PC-3 (cell line): ENCODE measurements at regions not wholly inside any gene's neighbourhood (a gene's known extent, or its start where the extent isn't known, plus 50 kb on each side); places are given as distances from the start of the nearest gene placed in this dataset.
A peak's percentile ranks its signal among the peaks of the same experiment; 100 is the strongest.

Experiments used
- ATAC-seq: fragments of 200-7000 bp; cut with Tn5 transposase; 2 replicates; pipeline ENCODE4 v1.9.1; 2020; ENCODE audit warnings: mild to moderate bottlenecking, moderate library complexity
- BruUV-seq: library from RNA; stranded (reverse); fragments of 400-500 nt; replicated peaks from 2 replicates; lab custom pipeline; 2021; lab: Mats Ljungman, UMichigan
- CTCF ChIA-PET: fragments of 300-600 bp; sonication (Branson Sonifier 250); formaldehyde crosslinking; loops from one replicate; lab custom pipeline; 2022; ENCODE audit warnings: antibody characterized with exemption; lab: Charles Lee
- POLR2A ChIA-PET: fragments of 300-600 bp; sonication (Branson Sonifier 250); formaldehyde crosslinking; loops from one replicate; lab custom pipeline; 2022; ENCODE audit warnings: antibody characterized with exemption; ENCODE audit not compliant: unreplicated experiment; lab: Charles Lee
- DNase-seq: peaks from one replicate; pipeline ENCODE4 v3.0.0-alpha.2; 2015
- H2AFZ ChIP-seq: fragments of 300-600 bp; sonication (generic); 2 replicates; pipeline ENCODE4 v1.6.0; 2016; ENCODE audit warnings: antibody characterized with exemption, low read length
- H3F3A ChIP-seq: fragments of 300-600 bp; sonication (generic); one replicate; pipeline ENCODE4 v1.6.0; 2017; ENCODE audit warnings: antibody characterized with exemption, low read length, control low read depth, mild to moderate bottlenecking; ENCODE audit not compliant: unreplicated experiment
- H3K27ac ChIP-seq: fragments of 300-600 bp; sonication (generic); 2 replicates; pipeline ENCODE4 v1.5.1; 2016; ENCODE audit warnings: mild to moderate bottlenecking, low read length
- H3K27me3 ChIP-seq: fragments of 300-600 bp; sonication (generic); 2 replicates; pipeline ENCODE4 v1.6.1; 2016; ENCODE audit warnings: low read length, mixed read lengths
- H3K36me3 ChIP-seq: fragments of 300-600 bp; sonication (generic); 2 replicates; pipeline ENCODE4 v1.6.1; 2016; ENCODE audit warnings: low read depth, mixed run types, low read length, mixed read lengths
- H3K4me1 ChIP-seq: fragments of 300-600 bp; sonication (generic); 2 replicates; pipeline ENCODE4 v1.5.1; 2016; ENCODE audit warnings: low read length; ENCODE audit not compliant: insufficient read depth
- H3K4me2 ChIP-seq: fragments of 300-600 bp; sonication (generic); 2 replicates; pipeline ENCODE4 v1.6.0; 2016; ENCODE audit warnings: low read length
- H3K4me3 ChIP-seq: fragments of 300-600 bp; sonication (generic); 2 replicates; pipeline ENCODE4 v1.5.1; 2016; ENCODE audit warnings: mild to moderate bottlenecking, low read length, mixed read lengths
- H3K79me2 ChIP-seq: fragments of 300-600 bp; sonication (generic); 2 replicates; pipeline ENCODE4 v1.6.1; 2017; ENCODE audit warnings: low read length, mixed read lengths
- H3K9ac ChIP-seq: fragments of 300-600 bp; sonication (generic); 2 replicates; pipeline ENCODE4 v1.6.0; 2016; ENCODE audit warnings: mild to moderate bottlenecking, low read length
- H3K9me2 ChIP-seq: fragments of 300-600 bp; sonication (generic); replicated peaks from 2 replicates; pipeline ENCODE4 v1.6.1; 2016; ENCODE audit warnings: mixed run types, low read length, mixed read lengths
- H3K9me3 ChIP-seq: fragments of 300-600 bp; sonication (generic); 2 replicates; pipeline ENCODE4 v1.6.1; 2016; ENCODE audit warnings: low read length, mixed read lengths
- H4K20me1 ChIP-seq: fragments of 300-600 bp; sonication (generic); 2 replicates; pipeline ENCODE4 v1.6.1; 2016; ENCODE audit warnings: low read length, mixed read lengths
- CTCF ChIP-seq: fragments of 300-600 bp; sonication (generic); conservative IDR thresholded peaks from 2 replicates; pipeline ENCODE4 v1.5.1; 2017; ENCODE audit warnings: antibody characterized with exemption, low read depth, mild to moderate bottlenecking, low read length
- EZH2 ChIP-seq: fragments of 300-600 bp; sonication (generic); IDR thresholded peaks from one replicate; pipeline ENCODE4 v1.6.1; 2017; ENCODE audit warnings: antibody characterized with exemption, mild to moderate bottlenecking, low read length; ENCODE audit not compliant: unreplicated experiment
- EZH2phosphoT487 ChIP-seq: fragments of 300-600 bp; sonication (generic); IDR thresholded peaks from 2 replicates; pipeline ENCODE4 v1.6.1; 2018; ENCODE audit warnings: mild to moderate bottlenecking, antibody characterized with exemption, low read length, borderline replicate concordance
- intact Hi-C: fragments of 100-400 bp; cut with micrococcal nuclease; formaldehyde crosslinking; loops from 2 replicates; pipeline ENCODE4 v1.9.0; 2023

- Histone ChIP-seq H3K79me2 (no peaks in the 10 kb centered on the region), H3K9me2 (no peaks in the 10 kb centered on the region), H3K27ac (peak overlapping the region; percentile 37), H3K27me3 (no peaks in the 10 kb centered on the region), H3K36me3 (no peaks in the 10 kb centered on the region), H4K20me1 (no peaks in the 10 kb centered on the region), H3K4me3 (no peak overlapping the region), H3K9me3 (no peaks in the 10 kb centered on the region), H2AFZ (no peak overlapping the region), H3F3A (no peaks in the 10 kb centered on the region), H3K9ac (no peak overlapping the region), H3K4me1 (peaks cover 12% of the 10 kb centered on the region; the same call in 1 of the 2 replicates), H3K4me2 (peak overlapping the region; percentile 39)
- peak; percentile 46 for ATAC-seq
- TF ChIP-seq EZH2phosphoT487 (no peak), CTCF (no peak), EZH2 (no peak)
- ChIA-PET CTCF (no interaction called here), POLR2A (interaction anchor here (0.7 kb wide), 1 partner anchor 190 kb away, joined by 4 read pairs; the partner anchor contains the start of gene PIK3R1)
- DNase-seq = peak; percentile 16
- intact Hi-C loops = no loop called here
- BruUV-seq = no TSS peak
These were observed 190.5 kb downstream of the PIK3R1 start for GRCh38 chr5:68405784-68406743.

- H3K9me3 ChIP-seq = no peaks in the 10 kb centered on the region
- BruUV-seq = no TSS peak
- H4K20me1 ChIP-seq = no peaks in the 10 kb centered on the region
- ATAC-seq (peak; percentile 53), DNase-seq (peak; percentile 2)
- H3K27ac ChIP-seq = peak overlapping the region; percentile 37
- H3K27me3 ChIP-seq = no peaks in the 10 kb centered on the region
- peaks cover 12% of the 10 kb centered on the region; the same call in 1 of the 2 replicates for H3K4me1 ChIP-seq
- no peak overlapping the region for H3K9ac ChIP-seq
- ChIA-PET POLR2A (no interaction called here), CTCF (no interaction called here)
- no peak overlapping the region for H3K4me3 ChIP-seq
- intact Hi-C loops = no loop called here
- H3K79me2 ChIP-seq = no peaks in the 10 kb centered on the region
- no peak overlapping the region for H2AFZ ChIP-seq
- TF ChIP-seq CTCF (no peak), EZH2phosphoT487 (no peak), EZH2 (no peak)
- no peaks in the 10 kb centered on the region for H3K36me3 ChIP-seq
- peak overlapping the region; percentile 39 for H3K4me2 ChIP-seq
- H3K9me2 ChIP-seq = no peaks in the 10 kb centered on the region
- H3F3A ChIP-seq = no peaks in the 10 kb centered on the region
These were observed 191.2 kb downstream of the PIK3R1 start for GRCh38 chr5:68406767-68407241.
